ENCODE measurements at regions not wholly inside any gene's neighbourhood (a gene's known extent, or its start where the extent isn't known, plus 50 kb on each side); places are given as distances from the start of the nearest gene placed in this dataset.

DNA sequence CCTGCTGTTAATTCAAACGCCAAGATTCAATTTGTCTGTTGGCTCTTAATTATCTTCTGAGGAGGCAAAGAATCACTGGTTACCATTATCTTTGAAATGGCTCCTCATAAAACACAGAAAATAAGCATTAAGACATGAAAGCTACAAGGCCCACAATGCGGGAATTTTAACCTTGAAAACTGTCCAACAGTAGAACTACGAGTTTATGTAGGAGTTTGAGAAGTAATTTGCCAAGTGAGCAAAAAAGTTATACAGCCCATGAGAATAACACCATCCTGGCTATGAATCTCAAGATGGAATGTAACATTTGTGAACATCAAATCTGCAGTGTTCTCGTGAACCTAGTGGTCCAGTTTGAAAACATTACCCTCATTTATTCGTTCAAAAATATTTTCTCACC is 172.5 kb downstream of the ALDH1A2 start:
- no peaks in the 10 kb centered on the region for H3K4me1 Mint-ChIP-seq
- ATAC-seq (no peak), DNase-seq (ENCODE audit: low spot score) (no peak)
- no peak overlapping the region for H3K27ac Mint-ChIP-seq
- H3K36me3 Mint-ChIP-seq, result no peaks in the 10 kb centered on the region
- peaks cover 5% of the 10 kb centered on the region for H3K9me3 Mint-ChIP-seq
- ChIA-PET POLR2A (no interaction called here), CTCF (no interaction called here)
- TF ChIP-seq RORB (CRISPR knock-in tag; IDR thresholded peaks at IDR 0.05) (no peak), ETV6 (CRISPR knock-in tag; IDR thresholded peaks at IDR 0.05) (no peak), JUN (CRISPR knock-in tag; IDR thresholded peaks at IDR 0.05) (no peak), ELF4 (CRISPR knock-in tag; IDR thresholded peaks at IDR 0.05; ENCODE audit: low read depth) (no peak), ZNF219 (CRISPR knock-in tag; IDR thresholded peaks at IDR 0.05; ENCODE audit: borderline replicate concordance) (no peak), CBFB (CRISPR knock-in tag; IDR thresholded peaks at IDR 0.05; ENCODE audit: low read depth) (no peak), GABPB1 (CRISPR knock-in tag; IDR thresholded peaks at IDR 0.05) (no peak), NFE2L1 (CRISPR knock-in tag; IDR thresholded peaks at IDR 0.05) (no peak)
- TF ChIP-seq, protein P1, sequence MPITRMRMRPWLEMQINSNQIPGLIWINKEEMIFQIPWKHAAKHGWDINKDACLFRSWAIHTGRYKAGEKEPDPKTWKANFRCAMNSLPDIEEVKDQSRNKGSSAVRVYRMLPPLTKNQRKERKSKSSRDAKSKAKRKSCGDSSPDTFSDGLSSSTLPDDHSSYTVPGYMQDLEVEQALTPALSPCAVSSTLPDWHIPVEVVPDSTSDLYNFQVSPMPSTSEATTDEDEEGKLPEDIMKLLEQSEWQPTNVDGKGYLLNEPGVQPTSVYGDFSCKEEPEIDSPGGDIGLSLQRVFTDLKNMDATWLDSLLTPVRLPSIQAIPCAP (CRISPR knock-in tag; IDR thresholded peaks at IDR 0.05), result no peak
- TF ChIP-seq, protein P2, sequence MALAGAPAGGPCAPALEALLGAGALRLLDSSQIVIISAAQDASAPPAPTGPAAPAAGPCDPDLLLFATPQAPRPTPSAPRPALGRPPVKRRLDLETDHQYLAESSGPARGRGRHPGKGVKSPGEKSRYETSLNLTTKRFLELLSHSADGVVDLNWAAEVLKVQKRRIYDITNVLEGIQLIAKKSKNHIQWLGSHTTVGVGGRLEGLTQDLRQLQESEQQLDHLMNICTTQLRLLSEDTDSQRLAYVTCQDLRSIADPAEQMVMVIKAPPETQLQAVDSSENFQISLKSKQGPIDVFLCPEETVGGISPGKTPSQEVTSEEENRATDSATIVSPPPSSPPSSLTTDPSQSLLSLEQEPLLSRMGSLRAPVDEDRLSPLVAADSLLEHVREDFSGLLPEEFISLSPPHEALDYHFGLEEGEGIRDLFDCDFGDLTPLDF (CRISPR knock-in tag; IDR thresholded peaks at IDR 0.05), result no peak
- TF ChIP-seq, protein P3, sequence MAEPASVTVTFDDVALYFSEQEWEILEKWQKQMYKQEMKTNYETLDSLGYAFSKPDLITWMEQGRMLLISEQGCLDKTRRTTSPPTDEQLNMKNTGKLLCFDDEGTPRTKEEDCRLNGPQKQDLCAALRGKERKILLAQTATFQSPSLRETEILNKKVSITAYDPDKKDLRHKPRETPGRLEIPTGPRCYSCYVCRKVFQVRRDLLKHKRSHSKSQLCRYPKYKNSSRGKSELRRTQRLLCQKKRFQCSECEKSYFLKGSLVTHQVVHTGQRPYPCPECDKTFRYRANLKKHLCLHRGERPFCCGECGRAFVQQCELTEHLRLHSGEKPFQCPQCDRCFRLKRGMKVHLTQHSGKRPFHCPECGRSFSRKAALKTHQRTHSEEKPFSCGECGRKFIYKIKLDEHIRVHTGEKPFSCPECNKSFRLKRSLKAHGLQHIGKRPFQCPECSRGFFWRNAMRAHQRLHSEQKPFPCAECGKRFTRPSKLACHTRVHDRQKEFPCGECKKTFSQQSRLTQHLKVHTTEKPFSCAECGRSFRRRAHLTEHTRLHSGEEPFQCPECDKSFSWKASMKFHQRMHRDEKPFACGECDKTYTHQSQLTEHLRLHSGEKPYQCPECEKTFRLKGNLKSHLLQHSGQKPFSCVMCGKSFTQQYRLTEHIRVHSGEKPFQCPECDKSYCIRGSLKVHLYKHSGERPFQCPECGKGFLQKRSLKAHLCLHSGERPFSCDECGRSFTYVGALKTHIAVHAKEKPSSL (CRISPR knock-in tag; conservative IDR thresholded peaks at IDR 0.05), result no peak
- H3K4me3 Mint-ChIP-seq, result no peak overlapping the region
- H3K27me3 Mint-ChIP-seq (ENCODE audit: low read depth), result 0 out of 2 replicates have a peak, but pooled peaks cover 3% of the 10 kb centered on the region

DNA sequence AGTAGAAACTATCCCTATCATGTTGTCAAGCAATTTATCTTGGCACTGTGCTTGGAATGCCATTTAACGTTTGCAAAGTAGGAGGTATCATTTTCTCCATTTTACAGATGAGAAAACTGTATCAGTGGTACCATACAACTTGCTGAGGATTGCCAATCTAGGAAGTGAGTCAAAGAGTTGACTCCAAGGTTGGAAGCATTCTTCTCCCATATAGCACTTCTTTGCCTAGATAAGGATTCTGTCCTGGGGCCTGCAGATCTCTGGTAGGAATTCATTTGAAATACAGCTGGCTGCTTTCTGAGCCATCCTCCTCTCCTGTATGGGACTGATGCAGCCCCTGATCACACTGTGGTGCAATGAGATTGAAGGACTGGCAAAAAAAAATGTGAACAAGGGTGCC is 170.2 kb downstream of the ALDH1A2 start:
- TF ChIP-seq SP1 (CRISPR knock-in tag; conservative IDR thresholded peaks at IDR 0.05) (no peak), FOXP1 (CRISPR knock-in tag; IDR thresholded peaks at IDR 0.05; ENCODE audit: borderline replicate concordance) (no peak), TEAD4 (CRISPR knock-in tag; IDR thresholded peaks at IDR 0.05) (no peak), SMAD3 (CRISPR knock-in tag; IDR thresholded peaks at IDR 0.05; ENCODE audit: borderline replicate concordance) (no peak), SOX15 (CRISPR knock-in tag; IDR thresholded peaks at IDR 0.05) (no peak), FOXK1 (CRISPR knock-in tag; IDR thresholded peaks at IDR 0.05) (no peak)
- TF ChIP-seq, protein P4, sequence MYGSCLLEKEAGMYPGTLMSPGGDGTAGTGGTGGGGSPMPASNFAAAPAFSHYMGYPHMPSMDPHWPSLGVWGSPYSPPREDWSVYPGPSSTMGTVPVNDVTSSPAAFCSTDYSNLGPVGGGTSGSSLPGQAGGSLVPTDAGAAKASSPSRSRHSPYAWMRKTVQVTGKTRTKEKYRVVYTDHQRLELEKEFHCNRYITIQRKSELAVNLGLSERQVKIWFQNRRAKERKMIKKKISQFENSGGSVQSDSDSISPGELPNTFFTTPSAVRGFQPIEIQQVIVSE (CRISPR knock-in tag; IDR thresholded peaks at IDR 0.05; ENCODE audit: borderline replicate concordance), result no peak
- TF ChIP-seq, protein P5, sequence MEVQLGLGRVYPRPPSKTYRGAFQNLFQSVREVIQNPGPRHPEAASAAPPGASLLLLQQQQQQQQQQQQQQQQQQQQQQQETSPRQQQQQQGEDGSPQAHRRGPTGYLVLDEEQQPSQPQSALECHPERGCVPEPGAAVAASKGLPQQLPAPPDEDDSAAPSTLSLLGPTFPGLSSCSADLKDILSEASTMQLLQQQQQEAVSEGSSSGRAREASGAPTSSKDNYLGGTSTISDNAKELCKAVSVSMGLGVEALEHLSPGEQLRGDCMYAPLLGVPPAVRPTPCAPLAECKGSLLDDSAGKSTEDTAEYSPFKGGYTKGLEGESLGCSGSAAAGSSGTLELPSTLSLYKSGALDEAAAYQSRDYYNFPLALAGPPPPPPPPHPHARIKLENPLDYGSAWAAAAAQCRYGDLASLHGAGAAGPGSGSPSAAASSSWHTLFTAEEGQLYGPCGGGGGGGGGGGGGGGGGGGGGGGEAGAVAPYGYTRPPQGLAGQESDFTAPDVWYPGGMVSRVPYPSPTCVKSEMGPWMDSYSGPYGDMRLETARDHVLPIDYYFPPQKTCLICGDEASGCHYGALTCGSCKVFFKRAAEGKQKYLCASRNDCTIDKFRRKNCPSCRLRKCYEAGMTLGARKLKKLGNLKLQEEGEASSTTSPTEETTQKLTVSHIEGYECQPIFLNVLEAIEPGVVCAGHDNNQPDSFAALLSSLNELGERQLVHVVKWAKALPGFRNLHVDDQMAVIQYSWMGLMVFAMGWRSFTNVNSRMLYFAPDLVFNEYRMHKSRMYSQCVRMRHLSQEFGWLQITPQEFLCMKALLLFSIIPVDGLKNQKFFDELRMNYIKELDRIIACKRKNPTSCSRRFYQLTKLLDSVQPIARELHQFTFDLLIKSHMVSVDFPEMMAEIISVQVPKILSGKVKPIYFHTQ (CRISPR knock-in tag; IDR thresholded peaks at IDR 0.05), result no peak
- TF ChIP-seq, protein P6, sequence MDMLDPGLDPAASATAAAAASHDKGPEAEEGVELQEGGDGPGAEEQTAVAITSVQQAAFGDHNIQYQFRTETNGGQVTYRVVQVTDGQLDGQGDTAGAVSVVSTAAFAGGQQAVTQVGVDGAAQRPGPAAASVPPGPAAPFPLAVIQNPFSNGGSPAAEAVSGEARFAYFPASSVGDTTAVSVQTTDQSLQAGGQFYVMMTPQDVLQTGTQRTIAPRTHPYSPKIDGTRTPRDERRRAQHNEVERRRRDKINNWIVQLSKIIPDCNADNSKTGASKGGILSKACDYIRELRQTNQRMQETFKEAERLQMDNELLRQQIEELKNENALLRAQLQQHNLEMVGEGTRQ (CRISPR knock-in tag; IDR thresholded peaks at IDR 0.05), result no peak
- H3K4me1 Mint-ChIP-seq, result no peaks in the 10 kb centered on the region
- H3K27me3 Mint-ChIP-seq (ENCODE audit: low read depth), result 0 out of 2 replicates have a peak, but pooled peaks cover 3% of the 10 kb centered on the region
- peaks cover 5% of the 10 kb centered on the region for H3K9me3 Mint-ChIP-seq
- ATAC-seq (no peak), DNase-seq (ENCODE audit: low spot score) (no peak)
- no peak overlapping the region for H3K27ac Mint-ChIP-seq
- CTCF ChIA-PET, result interaction anchor here (0.6 kb wide), 1 partner anchor 176 kb away, joined by 3 read pairs; no protein-coding TSS in a partner anchor
- no peak overlapping the region for H3K4me3 Mint-ChIP-seq
- POLR2A ChIA-PET, result interaction anchor here (0.6 kb wide), 1 partner anchor 12 kb away, joined by 6 read pairs; no protein-coding TSS in a partner anchor
- H3K36me3 Mint-ChIP-seq, result no peaks in the 10 kb centered on the region

Measured in WTC11 (cell line).